ENCODE measurements at regions not wholly inside any gene's neighbourhood (a gene's known extent, or its start where the extent isn't known, plus 50 kb on each side); places are given as distances from the start of the nearest gene placed in this dataset.

GRCh38 chr2:51790854-51791253, 758.9 kb upstream of the NRXN1 start:
- TF ChIP-seq POLR2A (IDR thresholded peaks at IDR 0.05): no peak
- no peak for TF ChIP-seq CTCF (IDR thresholded peaks at IDR 0.05)

Data from Peyer's patch (tissue), 4 donors.